ENCODE measurements at regions not wholly inside any gene's neighbourhood (a gene's known extent, or its start where the extent isn't known, plus 50 kb on each side); places are given as distances from the start of the nearest gene placed in this dataset.
A peak's percentile ranks its signal among the peaks of the same experiment; 100 is the strongest.

GRCh38 chr9:1453636-1454035, 403.5 kb downstream of the DMRT2 start:
- no peak for DNase-seq (ENCODE audit: low read depth)
- TF ChIP-seq, protein P1, sequence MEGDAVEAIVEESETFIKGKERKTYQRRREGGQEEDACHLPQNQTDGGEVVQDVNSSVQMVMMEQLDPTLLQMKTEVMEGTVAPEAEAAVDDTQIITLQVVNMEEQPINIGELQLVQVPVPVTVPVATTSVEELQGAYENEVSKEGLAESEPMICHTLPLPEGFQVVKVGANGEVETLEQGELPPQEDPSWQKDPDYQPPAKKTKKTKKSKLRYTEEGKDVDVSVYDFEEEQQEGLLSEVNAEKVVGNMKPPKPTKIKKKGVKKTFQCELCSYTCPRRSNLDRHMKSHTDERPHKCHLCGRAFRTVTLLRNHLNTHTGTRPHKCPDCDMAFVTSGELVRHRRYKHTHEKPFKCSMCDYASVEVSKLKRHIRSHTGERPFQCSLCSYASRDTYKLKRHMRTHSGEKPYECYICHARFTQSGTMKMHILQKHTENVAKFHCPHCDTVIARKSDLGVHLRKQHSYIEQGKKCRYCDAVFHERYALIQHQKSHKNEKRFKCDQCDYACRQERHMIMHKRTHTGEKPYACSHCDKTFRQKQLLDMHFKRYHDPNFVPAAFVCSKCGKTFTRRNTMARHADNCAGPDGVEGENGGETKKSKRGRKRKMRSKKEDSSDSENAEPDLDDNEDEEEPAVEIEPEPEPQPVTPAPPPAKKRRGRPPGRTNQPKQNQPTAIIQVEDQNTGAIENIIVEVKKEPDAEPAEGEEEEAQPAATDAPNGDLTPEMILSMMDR (IDR thresholded peaks at IDR 0.05; ENCODE audit: insufficient read depth, low read depth, low read length, missing control alignments), result peak; percentile 0

DNA sequence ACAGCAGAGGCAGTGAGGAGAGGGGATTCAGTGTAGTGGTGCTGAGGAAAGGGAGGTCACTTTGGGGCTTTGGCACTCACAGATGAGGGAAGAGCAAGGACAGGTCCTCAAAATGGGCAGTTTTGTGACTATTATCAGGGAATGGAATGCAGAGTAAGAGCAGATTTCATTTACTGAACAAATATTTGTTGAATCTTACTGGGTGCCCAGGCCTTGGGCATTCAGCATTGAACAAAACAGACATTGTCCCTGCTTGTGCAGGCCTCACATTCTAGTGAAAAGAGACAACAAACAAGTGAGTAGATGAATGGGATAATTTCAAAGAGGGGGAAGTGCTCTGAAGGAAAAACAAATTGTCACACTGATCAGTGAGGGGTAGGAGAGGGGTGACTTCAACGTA, 404.1 kb downstream of the DMRT2 start:
- H3K4me3 ChIP-seq (ENCODE audit: low read depth, low read length), result no peak overlapping the region
- DNase-seq (ENCODE audit: low read depth), result no peak
- TF ChIP-seq, protein P1 (IDR thresholded peaks at IDR 0.05; ENCODE audit: insufficient read depth, low read depth, low read length, missing control alignments), result no peak

More at GRCh38 chr9:1453636-1454035, 403.5 kb downstream of the DMRT2 start:
- no peak overlapping the region for H3K4me3 ChIP-seq (ENCODE audit: low read depth, low read length)

- no peak overlapping the region for H3K4me3 ChIP-seq (ENCODE audit: low read depth, low read length)
- DNase-seq (ENCODE audit: low read depth), result no peak
- TF ChIP-seq, protein P1 (IDR thresholded peaks at IDR 0.05; ENCODE audit: insufficient read depth, low read depth, low read length, missing control alignments), result no peak
Measured at GRCh38 chr9:1454616-1455347, 404.6 kb downstream of the DMRT2 start.

- H3K4me3 ChIP-seq (ENCODE audit: low read depth, low read length), result no peak overlapping the region
- no peak for DNase-seq (ENCODE audit: low read depth)
- TF ChIP-seq, protein P1 (IDR thresholded peaks at IDR 0.05; ENCODE audit: insufficient read depth, low read depth, low read length, missing control alignments), result no peak
Measured at GRCh38 chr9:1455766-1456165, 405.6 kb downstream of the DMRT2 start.

GRCh38 chr9:1456301-1457024, 406.3 kb downstream of the DMRT2 start:
- H3K4me3 ChIP-seq (ENCODE audit: low read depth, low read length), result no peak overlapping the region
- DNase-seq (ENCODE audit: low read depth), result no peak
- TF ChIP-seq, protein P1 (IDR thresholded peaks at IDR 0.05; ENCODE audit: insufficient read depth, low read depth, low read length, missing control alignments), result no peak

GRCh38 chr9:1457460-1457859, 407.3 kb downstream of the DMRT2 start:
- TF ChIP-seq, protein P1 (IDR thresholded peaks at IDR 0.05; ENCODE audit: insufficient read depth, low read depth, low read length, missing control alignments), result no peak
- no peak for DNase-seq (ENCODE audit: low read depth)

More at GRCh38 chr9:1457460-1457859, 407.3 kb downstream of the DMRT2 start:
- no peak overlapping the region for H3K4me3 ChIP-seq (ENCODE audit: low read depth, low read length)
